Vagina (tissue), 2 donors: ENCODE measurements at regions not wholly inside any gene's neighbourhood (a gene's known extent, or its start where the extent isn't known, plus 50 kb on each side); places are given as distances from the start of the nearest gene placed in this dataset.

Source experiments
- DNase-seq, 2 donors: peaks; one replicate each; pipeline ENCODE4 v3.0.0-alpha.2; 2017; ENCODE audit errors: extremely low spot score in 2 of 2
- H3K27ac ChIP-seq: fragments of 200-600 bp; sonication (generic); one replicate; pipeline ENCODE4 v1.5.1; 2019
- H3K27me3 ChIP-seq: fragments of 200-600 bp; sonication (generic); one replicate; pipeline ENCODE4 v1.5.1; 2019
- H3K36me3 ChIP-seq, 2 donors: fragments of 200-600 bp; sonication (generic); one replicate each; pipeline ENCODE4 v1.5.1; 2017 to 2019
- H3K4me1 ChIP-seq: fragments of 200-600 bp; sonication (generic); one replicate; pipeline ENCODE4 v1.5.1; 2019
- H3K4me3 ChIP-seq, 2 donors: fragments of 200-600 bp; sonication (generic); 1 replicate in 1 of 2; 2 replicates in 1 of 2; pipeline ENCODE4 v1.5.1; 2016 to 2019
- H3K9me3 ChIP-seq: fragments of 200-600 bp; sonication (generic); one replicate; pipeline ENCODE4 v1.5.1; 2019
- CTCF ChIP-seq, 3 experiments: fragments of 450-650 bp in 2 of 3; fragments of 200-600 bp in 1 of 3; sonication (generic) in 1 of 3; IDR thresholded peaks; one replicate each; pipeline ENCODE4 v1.5.1; 2017 to 2019; ENCODE audit warnings: antibody characterized with exemption in 3 of 3, mild to moderate bottlenecking in 2 of 3, moderate library complexity in 2 of 3
- POLR2A ChIP-seq, 2 donors: fragments of 450-650 bp; IDR thresholded peaks; one replicate each; pipeline ENCODE4 v1.6.1; 2017; ENCODE audit warnings: antibody characterized with exemption in 2 of 2, mild to moderate bottlenecking in 2 of 2, moderate library complexity in 2 of 2
- POLR2AphosphoS5 ChIP-seq, 2 donors: sonication (generic); formaldehyde crosslinking; IDR thresholded peaks; one replicate each; pipeline ENCODE4 v1.9.0; 2017; ENCODE audit warnings: antibody characterized with exemption in 2 of 2, mild to moderate bottlenecking in 2 of 2, low read depth in 1 of 2; ENCODE audit not compliant: insufficient read depth in 1 of 2
- intact Hi-C: fragments of 100-400 bp; cut with DNase I; formaldehyde crosslinking; loops from one replicate; pipeline ENCODE4 v1.15.1; 2023

GRCh38 chr4:82033862-82034261, 339.9 kb downstream of the HNRNPD start:
- no peaks in the 10 kb centered on the region for H3K27me3 ChIP-seq
- H3K36me3 ChIP-seq: no peaks in the 10 kb centered on the region
- H3K4me1 ChIP-seq: no peaks in the 10 kb centered on the region
- H3K9me3 ChIP-seq: no peaks in the 10 kb centered on the region
- TF ChIP-seq POLR2A (IDR thresholded peaks at IDR 0.05): no peak
- TF ChIP-seq POLR2AphosphoS5 (IDR thresholded peaks at IDR 0.05; ENCODE audit: insufficient read depth in 1 of 2, low read depth in 1 of 2): no peak
- no peak for TF ChIP-seq CTCF (IDR thresholded peaks at IDR 0.05)
- no peak overlapping the region for H3K27ac ChIP-seq
- DNase-seq: no peak
- H3K4me3 ChIP-seq: no peak overlapping the region
- intact Hi-C loops: no loop called here

- H3K4me1 ChIP-seq: no peaks in the 10 kb centered on the region
- H3K9me3 ChIP-seq: no peaks in the 10 kb centered on the region
- intact Hi-C loops: no loop called here
- TF ChIP-seq POLR2AphosphoS5 (IDR thresholded peaks at IDR 0.05; ENCODE audit: insufficient read depth in 1 of 2, low read depth in 1 of 2): no peak
- no peak overlapping the region for H3K4me3 ChIP-seq
- H3K36me3 ChIP-seq: no peaks in the 10 kb centered on the region
- H3K27ac ChIP-seq: no peak overlapping the region
- DNase-seq: no peak
- no peaks in the 10 kb centered on the region for H3K27me3 ChIP-seq
Observed at GRCh38 chr4:82031376-82031927, 342.3 kb downstream of the HNRNPD start.

- H3K27me3 ChIP-seq: no peaks in the 10 kb centered on the region
- H3K4me1 ChIP-seq: no peaks in the 10 kb centered on the region
- no peaks in the 10 kb centered on the region for H3K36me3 ChIP-seq
- no peak overlapping the region for H3K27ac ChIP-seq
- no peak for DNase-seq
- H3K9me3 ChIP-seq: no peaks in the 10 kb centered on the region
- intact Hi-C loops: no loop called here
- TF ChIP-seq POLR2AphosphoS5 (IDR thresholded peaks at IDR 0.05; ENCODE audit: insufficient read depth in 1 of 2, low read depth in 1 of 2) (no peak), CTCF (IDR thresholded peaks at IDR 0.05) (no peak), POLR2A (IDR thresholded peaks at IDR 0.05) (no peak)
- H3K4me3 ChIP-seq: no peak overlapping the region
Observed at GRCh38 chr4:82017680-82018079, 356.1 kb downstream of the HNRNPD start.

DNA sequence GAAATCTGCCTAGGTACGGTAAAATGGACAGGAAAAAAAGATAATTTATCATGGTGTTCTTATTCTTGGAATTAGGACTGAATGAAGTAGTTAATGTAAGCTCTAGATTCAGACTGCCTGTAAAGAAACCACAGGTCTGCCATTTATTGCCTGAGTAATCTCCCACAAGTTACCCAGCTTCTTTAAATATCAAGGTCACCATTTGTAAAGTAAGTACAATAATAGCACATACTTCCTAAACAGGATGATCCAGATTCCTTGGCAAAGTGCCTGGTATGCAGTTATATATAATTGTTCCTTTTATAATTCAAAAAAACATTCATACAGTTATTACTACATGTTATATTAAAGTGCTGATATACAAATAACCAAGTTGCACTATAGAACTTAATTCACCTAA, 368.6 kb downstream of the HNRNPD start:
- H3K4me3 ChIP-seq: no peak overlapping the region
- TF ChIP-seq POLR2A (IDR thresholded peaks at IDR 0.05): no peak
- TF ChIP-seq CTCF (IDR thresholded peaks at IDR 0.05): no peak
- no peak for TF ChIP-seq POLR2AphosphoS5 (IDR thresholded peaks at IDR 0.05; ENCODE audit: insufficient read depth in 1 of 2, low read depth in 1 of 2)
- intact Hi-C loops: no loop called here
- H3K27me3 ChIP-seq: no peaks in the 10 kb centered on the region
- H3K36me3 ChIP-seq: no peaks in the 10 kb centered on the region
- H3K4me1 ChIP-seq: no peaks in the 10 kb centered on the region
- H3K27ac ChIP-seq: no peak overlapping the region
- no peak for DNase-seq
- no peaks in the 10 kb centered on the region for H3K9me3 ChIP-seq

- DNase-seq: no peak
- intact Hi-C loops: no loop called here
- Histone ChIP-seq H3K9me3 (no peaks in the 10 kb centered on the region), H3K27ac (no peak overlapping the region), H3K27me3 (no peaks in the 10 kb centered on the region), H3K4me3 (no peak overlapping the region), H3K36me3 (no peaks in the 10 kb centered on the region), H3K4me1 (no peaks in the 10 kb centered on the region)
- TF ChIP-seq CTCF (IDR thresholded peaks at IDR 0.05): no peak
- no peak for TF ChIP-seq POLR2A (IDR thresholded peaks at IDR 0.05)
- TF ChIP-seq POLR2AphosphoS5 (IDR thresholded peaks at IDR 0.05; ENCODE audit: insufficient read depth in 1 of 2, low read depth in 1 of 2): no peak
Observed at GRCh38 chr4:81997313-81997712, 376.5 kb downstream of the HNRNPD start.
